GM18519 (cell line): ENCODE measurements at regions not wholly inside any gene's neighbourhood (a gene's known extent, or its start where the extent isn't known, plus 50 kb on each side); places are given as distances from the start of the nearest gene placed in this dataset.
"Not testable (repeated sequence)": the region's sequence is repeated elsewhere in the genome, so short reads cannot be mapped to it uniquely, and the experiment has no call there.

ENCODE experiments used
- ATAC-seq: cut with Tn5 transposase; IDR thresholded peaks from one replicate; pipeline ENCODE4 v1.9.1; 2021; ENCODE audit warnings: mild to moderate bottlenecking, moderate library complexity; ENCODE audit not compliant: unreplicated experiment, low FRiP score

DNA sequence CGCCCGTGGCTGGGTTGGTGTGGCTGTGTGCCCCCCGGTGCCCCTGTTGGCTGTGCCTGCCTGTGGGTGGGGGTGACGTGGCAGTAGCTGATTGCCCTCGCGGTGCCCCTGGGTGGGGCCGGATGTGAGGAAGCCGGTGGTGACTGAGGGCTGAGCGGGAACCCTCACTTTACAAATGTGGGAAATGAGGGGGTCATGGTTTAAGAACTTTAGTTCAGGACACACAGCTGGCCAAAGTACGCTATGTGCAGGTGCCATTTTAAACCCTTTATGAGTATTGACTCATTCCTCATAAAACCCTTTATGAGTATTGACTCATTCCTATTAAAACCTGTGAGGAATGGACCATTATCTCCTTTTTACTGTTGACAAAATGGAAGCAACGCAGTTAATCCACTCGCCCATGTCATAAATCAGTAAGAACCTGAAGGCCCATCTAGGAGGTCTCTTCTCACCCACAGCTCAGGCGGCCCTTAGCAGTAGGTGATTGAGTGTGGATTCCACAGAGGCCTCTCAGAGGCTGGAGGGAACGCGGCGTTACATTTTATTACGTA is 290.1 kb upstream of the COBL start:
- ATAC-seq, result no peak

DNA sequence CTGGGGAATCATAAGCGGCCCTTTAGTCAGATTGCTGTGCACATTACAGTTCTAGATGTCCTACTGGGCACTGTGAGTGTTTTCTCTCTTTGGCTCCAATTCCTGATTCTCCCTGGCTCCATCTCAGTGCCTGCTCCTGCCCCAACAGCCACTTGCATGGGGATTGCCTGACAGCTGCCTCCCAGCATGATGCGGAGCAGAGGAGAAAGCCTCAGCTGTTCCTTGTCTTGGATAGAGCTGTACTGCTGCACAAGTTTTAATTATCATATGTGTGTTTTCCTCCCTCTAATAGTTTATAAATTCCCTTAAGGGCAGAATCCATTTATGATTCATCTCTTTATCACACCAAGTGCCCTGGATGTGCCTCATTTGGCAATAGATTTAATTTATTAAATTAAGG is 285.8 kb upstream of the COBL start:
- no peak for ATAC-seq

DNA sequence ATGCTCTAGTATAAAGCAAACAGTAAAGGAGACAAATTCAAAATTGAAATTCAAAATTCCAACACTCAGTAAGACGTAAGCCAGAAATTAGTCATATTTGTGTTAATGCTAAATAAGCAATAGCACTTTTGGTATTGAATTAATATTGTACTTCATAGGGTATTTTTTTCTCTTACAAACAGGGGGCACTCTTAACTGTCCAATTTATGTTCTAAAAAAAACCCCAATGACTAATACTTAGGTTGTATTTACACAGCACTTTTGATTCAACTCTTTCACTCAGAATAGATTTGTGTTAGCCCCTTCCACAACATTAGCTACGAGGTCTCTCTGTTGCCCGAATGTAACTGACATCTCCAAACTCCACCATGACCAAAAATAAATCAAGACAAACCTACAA is 284.9 kb upstream of the COBL start:
- ATAC-seq, result no peak

DNA sequence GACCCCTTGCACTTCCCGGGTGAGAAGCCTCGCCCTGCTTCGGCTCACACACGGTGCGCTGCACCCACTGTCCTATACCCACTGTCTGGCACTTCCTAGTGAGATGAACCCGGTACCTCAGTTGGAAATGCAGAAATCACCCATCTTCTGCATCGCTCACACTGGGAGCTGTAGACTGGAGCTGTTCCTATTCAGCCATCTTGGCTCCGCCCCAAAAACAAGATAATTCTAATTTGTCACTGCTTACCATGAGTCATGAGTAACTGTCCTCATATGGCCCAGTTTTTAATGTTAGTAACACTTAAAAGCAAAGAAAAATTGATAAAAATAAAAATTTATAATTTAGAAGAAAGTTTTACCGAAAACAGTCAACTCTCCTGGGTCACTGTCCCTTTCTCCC is 283.3 kb upstream of the COBL start:
- ATAC-seq, result not testable (repeated sequence)

- no peak for ATAC-seq
These were observed 277.0 kb upstream of the COBL start for GRCh38 chr7:51593628-51594027.

GRCh38 chr7:51592842-51593599 is 276.4 kb upstream of the COBL start:
- no peak for ATAC-seq

DNA sequence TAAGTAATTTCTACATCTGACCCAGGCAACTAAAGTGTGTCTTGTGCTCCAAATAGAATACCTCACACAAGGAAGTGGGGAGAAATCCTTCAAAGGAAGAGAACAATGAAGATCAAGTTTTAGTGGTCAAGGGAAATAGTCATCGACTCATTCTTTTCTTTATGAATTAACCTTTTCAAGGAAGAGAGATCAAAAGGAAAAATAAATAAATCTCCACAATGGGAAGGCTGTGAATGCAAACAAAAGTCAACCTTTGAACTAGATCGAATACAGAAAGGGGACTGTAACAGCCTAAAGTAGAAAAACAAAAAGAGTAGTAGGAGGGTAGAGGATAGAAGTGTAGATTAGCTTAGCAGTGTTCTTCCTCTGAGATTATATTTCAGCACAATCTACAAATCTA is 274.6 kb upstream of the COBL start:
- ATAC-seq, result no peak

DNA sequence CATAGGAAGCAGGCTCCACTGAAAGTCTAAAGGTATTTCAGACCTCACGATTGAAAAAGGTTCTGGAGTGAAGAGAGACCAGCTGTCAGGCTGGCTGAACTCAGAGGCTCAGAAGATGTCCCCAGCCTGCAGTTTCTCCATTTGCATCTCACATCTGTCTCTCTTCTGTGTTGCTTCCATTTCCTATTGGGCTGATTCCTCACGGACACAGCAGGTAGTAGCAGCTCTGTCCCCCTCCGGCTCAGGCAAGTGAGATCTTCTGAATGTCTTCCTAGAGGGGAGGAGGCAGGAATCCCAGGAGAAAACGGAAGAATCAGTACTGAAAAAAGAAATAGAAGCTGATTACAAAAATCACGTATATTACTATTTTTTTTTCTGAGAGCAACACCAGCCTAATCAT is 274.1 kb upstream of the COBL start:
- no peak for ATAC-seq

DNA sequence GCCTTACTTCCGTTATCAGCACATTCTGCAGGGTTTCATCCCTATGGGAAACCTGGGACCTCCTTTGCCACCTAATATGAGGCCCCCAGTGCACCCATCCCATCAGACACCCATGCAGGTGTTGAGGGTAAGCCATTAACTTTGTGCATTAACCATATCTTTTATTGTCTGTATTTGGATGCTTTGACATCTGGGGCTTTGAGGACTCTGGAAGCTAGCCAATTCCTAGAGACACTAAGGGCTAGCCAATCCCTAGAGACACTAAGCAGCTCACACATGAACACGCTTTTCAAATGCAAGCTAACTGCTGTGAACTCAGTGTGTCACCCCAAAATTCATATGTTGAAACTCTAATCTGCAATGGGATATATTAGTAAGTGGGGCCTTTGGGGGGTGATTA is 272.5 kb upstream of the COBL start:
- no peak for ATAC-seq

- ATAC-seq, result no peak
These were observed 271.0 kb upstream of the COBL start for GRCh38 chr7:51587604-51588003.

- no peak for ATAC-seq
These were observed 260.8 kb upstream of the COBL start for GRCh38 chr7:51577390-51577789.

GRCh38 chr7:51569581-51569980 is 253.0 kb upstream of the COBL start:
- no peak for ATAC-seq

DNA sequence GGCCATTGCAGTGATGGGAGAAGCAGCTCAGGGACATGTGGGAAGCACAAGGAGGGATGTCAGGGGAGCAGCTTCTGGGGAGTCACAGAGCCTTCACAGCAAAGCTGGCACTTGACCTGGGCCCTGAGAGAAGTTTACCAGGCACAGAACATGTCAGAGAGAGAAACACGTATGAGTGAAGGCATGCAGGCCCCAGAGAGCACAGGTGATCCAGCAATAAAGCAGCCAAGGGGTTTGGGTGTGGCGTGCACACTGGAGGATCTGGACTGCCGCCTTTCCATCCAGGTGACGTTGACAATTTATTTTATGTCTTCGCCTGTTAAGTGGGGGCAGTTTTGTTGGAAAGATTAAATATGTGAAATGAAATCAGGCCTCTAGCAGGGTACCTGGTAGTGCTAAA is 252.6 kb upstream of the COBL start:
- no peak for ATAC-seq

DNA sequence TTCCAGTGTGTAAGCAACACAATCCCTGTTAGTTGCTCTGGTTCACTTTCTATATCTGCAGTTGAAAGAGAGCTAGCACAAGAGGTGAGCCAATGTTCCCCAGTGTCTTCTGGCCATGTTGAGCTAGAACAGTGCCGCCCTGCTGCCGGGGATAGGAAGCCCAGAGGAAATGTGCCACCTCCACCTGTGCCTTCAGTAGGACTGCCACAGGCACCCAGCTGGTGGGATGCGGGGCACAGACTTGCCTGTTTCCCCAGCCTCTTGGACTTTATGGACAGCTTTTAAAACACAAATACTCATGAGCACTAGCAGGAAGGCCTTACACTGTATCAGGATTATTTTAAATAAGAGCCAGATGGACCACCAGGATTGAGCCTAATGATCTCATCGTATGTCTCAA is 234.5 kb upstream of the COBL start:
- ATAC-seq, result no peak

- ATAC-seq, result no peak
These were observed 228.5 kb upstream of the COBL start for GRCh38 chr7:51545131-51545530.

GRCh38 chr7:51543801-51544553 is 227.4 kb upstream of the COBL start:
- ATAC-seq, result no peak

DNA sequence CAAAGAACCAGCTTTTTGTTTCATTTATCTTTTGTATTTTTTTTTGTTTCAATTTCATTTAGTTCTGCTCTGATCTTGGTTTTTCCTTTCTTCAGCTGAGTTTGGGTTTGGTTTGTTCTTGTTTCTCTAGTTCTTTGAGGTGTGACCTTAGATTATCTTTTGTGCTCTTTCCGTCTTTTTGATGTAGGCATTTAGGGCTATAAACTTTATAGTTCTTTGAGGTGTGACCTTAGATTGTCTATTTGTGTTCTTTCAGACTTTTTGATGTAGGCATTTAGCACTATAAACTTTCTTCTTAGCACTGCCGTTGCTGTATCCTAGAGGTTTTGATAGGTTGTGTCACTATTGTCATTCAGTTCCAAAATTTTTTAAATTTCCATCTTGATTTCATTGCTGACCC is 224.3 kb upstream of the COBL start:
- not testable (repeated sequence) for ATAC-seq

DNA sequence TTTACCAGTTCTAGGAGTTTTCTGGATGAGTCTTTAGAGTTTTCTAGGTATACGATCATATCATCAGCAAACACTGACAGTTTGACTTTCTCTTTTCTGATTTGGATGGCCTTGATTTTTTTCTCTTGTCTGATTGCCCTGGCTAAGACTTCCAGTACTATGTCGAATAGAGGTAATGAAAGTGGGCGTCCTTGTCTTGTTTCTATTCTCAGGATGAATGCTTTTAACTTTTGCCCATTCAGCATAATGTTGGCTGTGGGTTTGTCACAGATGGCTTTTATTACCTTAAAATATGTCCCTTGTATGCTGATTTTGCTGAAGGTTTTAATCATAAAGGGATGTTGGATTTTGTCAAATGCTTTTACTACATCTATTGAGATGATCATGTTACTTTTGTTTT is 223.2 kb upstream of the COBL start:
- ATAC-seq, result no peak

DNA sequence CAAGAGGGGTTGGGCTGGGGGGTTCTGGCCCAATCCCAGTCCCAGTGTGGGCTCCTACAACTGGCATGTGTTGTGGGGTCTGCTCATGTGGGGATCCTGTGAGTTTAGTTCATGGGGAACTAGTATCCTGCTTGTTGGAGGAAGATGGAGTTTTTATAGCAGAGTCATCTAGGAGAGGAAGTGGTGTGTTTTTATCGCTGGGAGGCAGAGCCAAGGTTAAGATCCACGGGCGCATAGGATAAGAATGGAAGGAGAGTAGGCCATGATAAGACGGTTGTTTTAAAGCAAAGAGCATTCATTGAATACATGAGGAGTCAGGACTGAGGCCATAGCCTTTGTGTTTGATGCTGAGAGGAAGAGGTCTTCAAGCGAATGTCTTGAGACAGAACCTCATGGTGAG is 211.6 kb upstream of the COBL start:
- no peak for ATAC-seq

DNA sequence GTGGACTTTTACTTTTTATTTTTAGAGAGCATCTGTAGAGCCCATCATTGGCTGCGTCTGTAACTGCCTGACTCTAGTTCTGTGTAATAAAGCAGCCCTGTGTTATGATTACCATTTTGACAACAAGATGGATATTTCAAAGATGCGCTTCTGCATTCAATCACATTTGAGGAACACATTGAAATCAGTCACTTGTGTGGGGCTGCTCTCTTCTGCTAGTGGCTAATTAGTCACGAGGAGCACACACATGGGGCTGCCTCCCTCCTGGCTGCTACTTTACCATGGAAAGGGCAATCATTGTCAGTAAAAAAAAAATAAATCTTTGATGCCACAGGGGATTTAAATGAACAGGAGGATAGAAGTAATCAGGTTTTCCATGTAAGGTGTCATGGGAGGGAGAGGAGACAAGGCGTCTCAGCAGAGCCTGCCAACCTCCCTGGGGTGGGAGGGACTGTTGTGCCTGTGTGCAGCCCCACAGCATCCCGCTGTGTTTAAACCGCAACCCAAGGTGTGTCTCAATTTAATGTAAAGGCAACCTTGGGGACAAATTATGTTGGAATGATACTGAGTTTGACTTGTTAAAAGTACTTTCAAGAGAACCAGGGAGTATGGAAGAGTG is 205.2 kb upstream of the COBL start:
- ATAC-seq, result no peak

GRCh38 chr7:51521054-51521453 is 204.4 kb upstream of the COBL start:
- no peak for ATAC-seq
